ENCODE measurements at regions not wholly inside any gene's neighbourhood (a gene's known extent, or its start where the extent isn't known, plus 50 kb on each side); places are given as distances from the start of the nearest gene placed in this dataset.
"Not testable (repeated sequence)": the region's sequence is repeated elsewhere in the genome, so short reads cannot be mapped to it uniquely, and the experiment has no call there.

- not testable (repeated sequence) for DNase-seq (ENCODE audit: low spot score, unreplicated experiment); H3K27ac Mint-ChIP-seq; H3K9me3 Mint-ChIP-seq (ENCODE audit: low read depth); H3K4me1 Mint-ChIP-seq (ENCODE audit: low read depth); H3K4me3 Mint-ChIP-seq (ENCODE audit: low read depth); H3K36me3 Mint-ChIP-seq (ENCODE audit: insufficient read depth); H3K27me3 Mint-ChIP-seq
Measured at GRCh38 chr13:21272439-21272838, 96.0 kb downstream of the MRPL57 start.

- H3K27me3 Mint-ChIP-seq; H3K4me1 Mint-ChIP-seq (ENCODE audit: low read depth); DNase-seq (ENCODE audit: low spot score, unreplicated experiment); H3K9me3 Mint-ChIP-seq (ENCODE audit: low read depth); H3K36me3 Mint-ChIP-seq (ENCODE audit: insufficient read depth); H3K4me3 Mint-ChIP-seq (ENCODE audit: low read depth); H3K27ac Mint-ChIP-seq: not testable (repeated sequence)
Measured at GRCh38 chr13:21274457-21274856, 98.0 kb downstream of the MRPL57 start.

- no peak for TF ChIP-seq CTCF (IDR thresholded peaks at IDR 0.05; ENCODE audit: unreplicated experiment)
- no peaks in the 10 kb centered on the region for H3K9me3 Mint-ChIP-seq (ENCODE audit: low read depth)
- no peak overlapping the region for H3K4me3 Mint-ChIP-seq (ENCODE audit: low read depth)
- no peak for DNase-seq (ENCODE audit: low spot score, unreplicated experiment)
- no peak overlapping the region for H3K27ac Mint-ChIP-seq
- H3K4me1 Mint-ChIP-seq (ENCODE audit: low read depth) = peaks cover 3% of the 10 kb centered on the region
- H3K27me3 Mint-ChIP-seq = no peaks in the 10 kb centered on the region
- H3K36me3 Mint-ChIP-seq (ENCODE audit: insufficient read depth) = no peaks in the 10 kb centered on the region
Measured at GRCh38 chr13:21282065-21282464, 105.6 kb downstream of the MRPL57 start.

- H3K4me1 Mint-ChIP-seq (ENCODE audit: low read depth) = peaks cover 3% of the 10 kb centered on the region
- no peaks in the 10 kb centered on the region for H3K9me3 Mint-ChIP-seq (ENCODE audit: low read depth)
- no peak for TF ChIP-seq CTCF (IDR thresholded peaks at IDR 0.05; ENCODE audit: unreplicated experiment)
- H3K27me3 Mint-ChIP-seq = no peaks in the 10 kb centered on the region
- no peak overlapping the region for H3K4me3 Mint-ChIP-seq (ENCODE audit: low read depth)
- no peak overlapping the region for H3K27ac Mint-ChIP-seq
- no peak for DNase-seq (ENCODE audit: low spot score, unreplicated experiment)
- no peaks in the 10 kb centered on the region for H3K36me3 Mint-ChIP-seq (ENCODE audit: insufficient read depth)
Measured at GRCh38 chr13:21287331-21287907, 111.0 kb downstream of the MRPL57 start.

GRCh38 chr13:21289475-21289874 lies 113.0 kb downstream of the MRPL57 start:
- H3K27ac Mint-ChIP-seq = no peak overlapping the region
- TF ChIP-seq CTCF (IDR thresholded peaks at IDR 0.05; ENCODE audit: unreplicated experiment) = no peak
- no peaks in the 10 kb centered on the region for H3K27me3 Mint-ChIP-seq
- H3K4me3 Mint-ChIP-seq (ENCODE audit: low read depth) = no peak overlapping the region
- no peaks in the 10 kb centered on the region for H3K36me3 Mint-ChIP-seq (ENCODE audit: insufficient read depth)
- peaks cover 3% of the 10 kb centered on the region for H3K4me1 Mint-ChIP-seq (ENCODE audit: low read depth)
- no peaks in the 10 kb centered on the region for H3K9me3 Mint-ChIP-seq (ENCODE audit: low read depth)
- DNase-seq (ENCODE audit: low spot score, unreplicated experiment) = no peak

- not testable (repeated sequence) for H3K27ac Mint-ChIP-seq; H3K4me1 Mint-ChIP-seq (ENCODE audit: low read depth); DNase-seq (ENCODE audit: low spot score, unreplicated experiment); H3K4me3 Mint-ChIP-seq (ENCODE audit: low read depth); H3K36me3 Mint-ChIP-seq (ENCODE audit: insufficient read depth); H3K27me3 Mint-ChIP-seq; H3K9me3 Mint-ChIP-seq (ENCODE audit: low read depth)
Measured at GRCh38 chr13:21290442-21291002, 114.1 kb downstream of the MRPL57 start.

- no peaks in the 10 kb centered on the region for H3K4me1 Mint-ChIP-seq (ENCODE audit: low read depth)
- no peaks in the 10 kb centered on the region for H3K36me3 Mint-ChIP-seq (ENCODE audit: insufficient read depth)
- DNase-seq (ENCODE audit: low spot score, unreplicated experiment) = no peak
- H3K9me3 Mint-ChIP-seq (ENCODE audit: low read depth) = no peaks in the 10 kb centered on the region
- TF ChIP-seq CTCF (IDR thresholded peaks at IDR 0.05; ENCODE audit: unreplicated experiment) = no peak
- no peaks in the 10 kb centered on the region for H3K27me3 Mint-ChIP-seq
- no peak overlapping the region for H3K4me3 Mint-ChIP-seq (ENCODE audit: low read depth)
- no peak overlapping the region for H3K27ac Mint-ChIP-seq
Measured at GRCh38 chr13:21291840-21292239, 115.4 kb downstream of the MRPL57 start.
